HUES6 (cell line): ENCODE measurements at regions not wholly inside any gene's neighbourhood (a gene's known extent, or its start where the extent isn't known, plus 50 kb on each side); places are given as distances from the start of the nearest gene placed in this dataset.

Source experiments
- H3K27ac ChIP-seq: 2 replicates; pipeline ENCODE4 v1.7.0; 2013; ENCODE audit warnings: low read depth, mild to moderate bottlenecking, low read length, inconsistent platforms
- H3K27me3 ChIP-seq: 2 replicates; pipeline ENCODE4 v1.6.1; 2013; ENCODE audit warnings: low read length; ENCODE audit not compliant: control insufficient read depth, insufficient read depth
- H3K36me3 ChIP-seq: 2 replicates; pipeline ENCODE4 v1.6.1; 2013; ENCODE audit warnings: low read length; ENCODE audit not compliant: control insufficient read depth, insufficient read depth
- H3K4me1 ChIP-seq: 2 replicates; pipeline ENCODE4 v1.6.1; 2013; ENCODE audit warnings: low read length; ENCODE audit not compliant: control insufficient read depth, insufficient read depth
- H3K4me3 ChIP-seq: 2 replicates; pipeline ENCODE4 v1.5.1; 2013; ENCODE audit warnings: low read depth, low read length
- H3K9ac ChIP-seq: one replicate; pipeline ENCODE4 v1.6.1; 2013; ENCODE audit warnings: mild to moderate bottlenecking, low read length
- H3K9me3 ChIP-seq: 2 replicates; pipeline ENCODE4 v1.6.1; 2013; ENCODE audit warnings: low read depth, low read length; ENCODE audit not compliant: control insufficient read depth, insufficient read depth

DNA sequence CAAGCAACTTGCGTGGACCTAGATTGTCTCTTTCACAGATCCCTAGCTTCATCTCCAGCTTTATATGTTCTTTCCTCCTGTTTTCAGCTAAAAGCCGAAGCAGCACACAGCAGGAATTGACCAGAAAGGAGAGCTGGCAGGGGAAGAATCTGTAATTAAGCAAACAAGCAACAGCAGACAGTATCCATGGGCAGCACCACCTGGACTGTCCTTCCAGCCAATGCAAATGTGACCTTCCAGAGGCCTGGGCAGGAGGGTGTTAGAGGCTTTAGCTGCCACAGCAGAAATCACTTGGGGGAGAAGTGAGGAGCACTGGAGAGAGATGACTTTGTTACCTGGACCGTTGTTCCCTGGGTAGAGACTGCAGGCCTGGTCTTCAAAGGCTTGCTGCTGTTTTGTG lies 427.6 kb upstream of the GOT2 start:
- Histone ChIP-seq H3K36me3 (no peaks in the 10 kb centered on the region), H3K9me3 (no peaks in the 10 kb centered on the region), H3K4me3 (no peak overlapping the region), H3K4me1 (no peaks in the 10 kb centered on the region), H3K9ac (no peak overlapping the region), H3K27ac (no peak overlapping the region), H3K27me3 (no peaks in the 10 kb centered on the region)

DNA sequence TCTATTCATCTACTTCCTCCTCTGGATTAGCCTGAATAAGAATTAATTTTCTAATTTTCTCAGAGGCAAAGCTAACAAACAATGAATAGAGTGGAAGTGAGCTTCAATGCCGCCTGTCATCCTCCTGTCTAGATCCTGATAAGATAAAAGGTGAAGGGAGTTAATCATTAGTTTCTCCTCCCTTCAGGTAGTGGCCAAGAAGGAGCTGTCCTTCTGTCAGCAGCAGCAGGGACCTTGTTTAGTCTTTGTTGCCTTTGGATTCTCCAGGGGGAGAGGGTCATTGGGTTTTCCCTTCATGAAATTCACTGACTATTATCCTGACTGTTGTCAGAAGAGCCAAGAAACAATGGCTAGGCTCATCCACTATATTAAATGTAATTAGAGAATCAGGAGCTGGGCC lies 420.2 kb upstream of the GOT2 start:
- H3K27me3 ChIP-seq = no peaks in the 10 kb centered on the region
- H3K4me3 ChIP-seq = no peak overlapping the region
- H3K36me3 ChIP-seq = no peaks in the 10 kb centered on the region
- H3K4me1 ChIP-seq = no peaks in the 10 kb centered on the region
- no peak overlapping the region for H3K9ac ChIP-seq
- H3K9me3 ChIP-seq = no peaks in the 10 kb centered on the region
- no peak overlapping the region for H3K27ac ChIP-seq

DNA sequence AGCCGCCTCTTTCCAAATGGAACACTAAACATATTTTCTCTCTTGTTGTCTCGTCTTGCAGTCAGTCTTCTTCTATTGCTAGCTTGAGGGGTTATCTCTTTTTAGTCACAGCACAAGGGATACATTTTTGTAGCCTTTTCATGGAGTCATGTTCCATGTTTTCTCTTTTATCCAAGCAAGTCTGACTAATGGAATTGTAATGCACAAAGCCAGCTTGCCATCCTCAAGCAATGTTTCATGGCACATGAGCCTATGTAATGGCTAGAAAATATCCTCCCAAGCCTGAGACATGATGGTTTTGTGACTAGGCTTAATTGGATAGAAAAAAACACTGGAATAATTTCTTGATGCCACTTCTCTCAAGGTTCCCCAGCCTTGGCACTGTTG lies 414.6 kb upstream of the GOT2 start:
- H3K4me1 ChIP-seq = no peaks in the 10 kb centered on the region
- H3K36me3 ChIP-seq = no peaks in the 10 kb centered on the region
- H3K9ac ChIP-seq = no peak overlapping the region
- no peaks in the 10 kb centered on the region for H3K9me3 ChIP-seq
- H3K27me3 ChIP-seq = no peaks in the 10 kb centered on the region
- no peak overlapping the region for H3K4me3 ChIP-seq
- no peak overlapping the region for H3K27ac ChIP-seq

DNA sequence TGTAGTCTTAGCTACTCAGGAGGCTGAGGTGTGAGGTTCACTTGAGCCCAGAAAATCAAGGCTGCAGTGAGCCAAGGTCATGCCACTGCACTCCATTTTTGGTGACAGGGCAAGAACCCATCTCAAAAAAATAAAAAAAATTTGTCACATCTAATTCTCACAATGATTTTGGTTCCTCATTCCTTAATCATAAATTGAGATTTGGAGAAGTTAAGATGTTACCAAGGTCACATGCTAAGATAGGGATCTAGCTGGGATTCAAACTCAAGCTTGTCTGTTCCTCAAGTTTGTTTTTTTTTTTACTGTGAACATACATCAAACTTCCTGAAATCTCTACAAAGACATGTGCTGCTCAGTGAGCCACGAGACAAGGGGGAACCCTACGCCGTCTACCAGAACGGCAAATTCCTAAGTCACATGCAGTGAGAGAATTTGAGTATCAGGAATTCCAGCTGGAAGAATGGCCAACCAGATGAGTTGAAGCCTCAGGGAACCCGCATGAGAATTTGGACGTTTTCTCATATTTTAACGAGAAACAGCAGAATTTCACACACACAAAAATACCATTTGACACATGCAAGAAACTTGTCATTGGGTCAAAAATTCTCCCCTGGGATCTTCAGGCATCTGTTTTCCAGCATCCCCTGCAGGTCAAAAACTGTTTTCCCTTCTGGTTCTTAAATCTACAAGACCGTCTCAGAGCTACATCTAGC lies 414.1 kb upstream of the GOT2 start:
- Histone ChIP-seq H3K36me3 (no peaks in the 10 kb centered on the region), H3K27me3 (no peaks in the 10 kb centered on the region), H3K27ac (no peak overlapping the region), H3K4me3 (no peak overlapping the region), H3K4me1 (no peaks in the 10 kb centered on the region), H3K9ac (no peak overlapping the region), H3K9me3 (no peaks in the 10 kb centered on the region)

DNA sequence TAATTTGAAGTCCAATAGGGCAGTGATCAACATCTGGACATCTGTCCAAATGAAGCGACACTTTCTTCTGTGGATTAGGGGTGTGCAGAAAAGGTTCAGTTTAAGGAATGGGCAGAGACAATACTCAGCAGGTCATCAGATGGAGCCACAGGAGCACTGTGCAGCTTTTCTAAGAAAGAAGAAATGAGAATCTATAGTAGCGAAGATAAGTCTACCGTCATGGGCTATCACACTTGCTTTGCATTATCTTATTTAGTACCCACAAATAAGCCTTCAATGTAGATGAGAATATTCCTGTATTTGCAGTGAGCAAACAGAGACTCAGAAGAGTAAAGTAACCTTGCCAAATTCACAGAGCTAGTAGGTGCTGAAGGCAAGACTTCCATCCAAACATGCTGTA lies 412.0 kb upstream of the GOT2 start:
- Histone ChIP-seq H3K27ac (no peak overlapping the region), H3K9me3 (no peaks in the 10 kb centered on the region), H3K4me1 (no peaks in the 10 kb centered on the region), H3K9ac (no peak overlapping the region), H3K27me3 (no peaks in the 10 kb centered on the region), H3K36me3 (no peaks in the 10 kb centered on the region), H3K4me3 (no peak overlapping the region)

DNA sequence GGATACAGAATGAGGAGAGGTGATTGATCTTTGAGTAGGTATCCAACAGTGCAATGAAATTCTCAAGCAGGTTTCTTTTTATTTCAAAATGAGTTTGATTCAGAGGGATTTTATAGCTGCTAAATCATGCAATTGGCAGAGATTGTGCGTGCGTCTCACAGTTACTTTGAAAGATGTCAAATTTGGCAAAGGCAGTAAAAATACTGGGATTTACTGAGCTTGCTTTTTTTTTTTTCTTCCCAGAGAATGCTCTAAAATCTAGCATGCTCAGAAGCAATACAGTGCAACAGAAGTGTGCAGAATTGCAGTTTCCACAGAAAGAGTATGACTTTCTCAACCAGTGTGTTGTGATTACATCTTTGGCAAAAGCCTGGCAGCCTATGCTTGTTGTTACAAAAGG lies 410.7 kb upstream of the GOT2 start:
- Histone ChIP-seq H3K4me1 (no peaks in the 10 kb centered on the region), H3K4me3 (no peak overlapping the region), H3K36me3 (no peaks in the 10 kb centered on the region), H3K27me3 (no peaks in the 10 kb centered on the region), H3K27ac (no peak overlapping the region), H3K9me3 (no peaks in the 10 kb centered on the region), H3K9ac (no peak overlapping the region)

DNA sequence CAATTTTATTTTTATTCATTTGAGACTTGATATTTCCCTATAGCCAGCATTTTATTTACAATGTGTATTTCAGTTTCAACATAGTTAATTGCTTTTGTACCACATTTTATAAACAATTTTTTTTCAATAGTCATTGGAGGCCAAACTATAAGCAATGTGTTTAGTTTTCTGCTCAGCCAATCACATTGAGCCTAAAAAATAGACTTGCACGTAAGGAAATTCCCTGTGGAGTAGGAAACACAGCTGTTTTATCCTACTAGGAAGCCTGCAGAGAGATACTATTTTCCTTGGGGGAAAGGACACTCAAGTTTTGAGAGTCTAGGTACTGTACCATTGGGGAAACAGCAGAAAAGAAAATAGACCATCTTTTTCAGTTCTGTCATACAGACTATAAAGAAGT lies 410.2 kb upstream of the GOT2 start:
- H3K4me1 ChIP-seq = no peaks in the 10 kb centered on the region
- no peak overlapping the region for H3K4me3 ChIP-seq
- H3K9me3 ChIP-seq = no peaks in the 10 kb centered on the region
- H3K9ac ChIP-seq = no peak overlapping the region
- no peak overlapping the region for H3K27ac ChIP-seq
- no peaks in the 10 kb centered on the region for H3K27me3 ChIP-seq
- H3K36me3 ChIP-seq = no peaks in the 10 kb centered on the region

DNA sequence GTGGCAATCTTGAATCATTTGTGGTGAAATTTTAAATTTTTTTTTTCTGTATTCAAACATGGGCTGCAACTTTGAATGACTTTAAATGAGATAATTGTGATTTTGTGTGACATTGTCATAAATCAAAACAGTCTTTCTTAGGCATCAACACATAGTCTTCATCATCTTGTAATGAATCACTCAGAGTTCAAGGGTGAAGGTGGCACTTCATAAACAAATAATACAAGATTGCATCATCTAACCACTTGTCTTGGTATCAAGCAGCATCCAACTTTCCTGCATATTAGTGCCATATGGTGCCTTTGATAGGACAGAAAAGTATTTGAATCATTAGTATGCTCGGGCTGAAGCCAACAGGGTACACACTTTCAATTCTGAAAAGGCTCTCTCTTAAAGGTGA lies 392.4 kb upstream of the GOT2 start:
- Histone ChIP-seq H3K36me3 (no peaks in the 10 kb centered on the region), H3K27me3 (no peaks in the 10 kb centered on the region), H3K4me1 (no peaks in the 10 kb centered on the region; the same call in 1 of the 2 replicates), H3K4me3 (no peak overlapping the region), H3K27ac (no peak overlapping the region), H3K9me3 (no peaks in the 10 kb centered on the region), H3K9ac (no peak overlapping the region)

DNA sequence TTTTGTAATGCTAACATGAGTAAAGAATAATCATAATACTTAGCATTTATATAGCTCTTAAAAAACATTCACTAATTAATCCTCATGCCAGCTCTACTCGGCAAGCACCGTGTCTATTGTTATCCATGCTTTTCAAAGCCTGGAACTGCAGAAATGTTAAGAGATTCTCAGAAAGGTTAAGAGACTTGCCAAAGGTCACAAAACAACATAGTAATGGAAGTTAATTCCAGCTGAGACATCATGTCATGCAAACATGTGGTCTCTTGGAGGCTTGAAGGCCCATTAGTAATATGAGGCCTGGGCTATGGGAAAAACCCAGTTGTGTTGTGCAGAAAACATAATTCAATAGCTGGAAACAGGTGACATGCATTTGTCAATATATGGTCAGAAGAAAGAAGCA lies 389.9 kb upstream of the GOT2 start:
- no peaks in the 10 kb centered on the region; the same call in 1 of the 2 replicates for H3K4me1 ChIP-seq
- no peak overlapping the region for H3K4me3 ChIP-seq
- H3K27ac ChIP-seq = no peak overlapping the region
- H3K27me3 ChIP-seq = no peaks in the 10 kb centered on the region
- 0 out of 2 replicates have a peak, but pooled peaks cover 3% of the 10 kb centered on the region for H3K9me3 ChIP-seq
- no peak overlapping the region for H3K9ac ChIP-seq
- no peaks in the 10 kb centered on the region for H3K36me3 ChIP-seq

DNA sequence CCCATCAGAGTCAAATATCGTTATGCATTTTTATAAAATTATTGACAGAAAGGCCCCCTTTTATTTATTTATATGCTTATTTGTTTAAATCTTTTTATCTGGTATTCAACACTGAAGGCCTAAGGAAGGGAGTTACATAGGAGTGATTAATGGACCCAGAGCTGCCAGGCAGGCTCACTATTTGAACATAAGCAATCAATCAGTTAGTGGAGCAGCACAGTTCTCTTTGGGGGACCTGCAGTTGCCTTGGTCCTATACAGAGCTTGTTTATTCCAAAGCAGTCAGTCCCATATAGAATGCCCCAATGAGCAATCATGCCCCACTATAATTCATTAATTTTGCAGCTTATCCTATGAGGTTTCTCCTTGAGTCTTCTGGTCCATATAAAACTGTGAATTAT lies 389.4 kb upstream of the GOT2 start:
- Histone ChIP-seq H3K9ac (no peak overlapping the region), H3K4me1 (no peaks in the 10 kb centered on the region; the same call in 1 of the 2 replicates), H3K27me3 (no peaks in the 10 kb centered on the region), H3K36me3 (no peaks in the 10 kb centered on the region), H3K9me3 (0 out of 2 replicates have a peak, but pooled peaks cover 3% of the 10 kb centered on the region), H3K27ac (no peak overlapping the region), H3K4me3 (no peak overlapping the region)

DNA sequence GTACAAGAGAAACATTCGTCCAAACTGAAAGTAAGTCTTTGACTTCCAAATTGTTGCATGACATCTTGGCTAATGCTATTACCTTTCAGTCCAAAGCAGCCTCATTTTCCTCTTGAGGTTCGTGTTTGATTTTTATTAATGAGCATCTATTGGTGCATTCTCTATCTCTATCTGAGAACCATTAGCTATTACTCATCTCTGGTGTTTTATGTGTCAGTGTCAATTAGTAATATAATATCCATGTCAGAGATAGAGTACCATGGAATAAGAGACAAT lies 388.1 kb upstream of the GOT2 start:
- H3K9ac ChIP-seq = no peak overlapping the region
- H3K4me1 ChIP-seq = no peaks in the 10 kb centered on the region; the same call in 1 of the 2 replicates
- H3K27ac ChIP-seq = no peak overlapping the region
- 0 out of 2 replicates have a peak, but pooled peaks cover 3% of the 10 kb centered on the region for H3K9me3 ChIP-seq
- no peaks in the 10 kb centered on the region for H3K36me3 ChIP-seq
- H3K4me3 ChIP-seq = no peak overlapping the region
- H3K27me3 ChIP-seq = no peaks in the 10 kb centered on the region
